ENCODE measurements at regions not wholly inside any gene's neighbourhood (a gene's known extent, or its start where the extent isn't known, plus 50 kb on each side); places are given as distances from the start of the nearest gene placed in this dataset.
"Not testable (repeated sequence)": the region's sequence is repeated elsewhere in the genome, so short reads cannot be mapped to it uniquely, and the experiment has no call there.

DNA sequence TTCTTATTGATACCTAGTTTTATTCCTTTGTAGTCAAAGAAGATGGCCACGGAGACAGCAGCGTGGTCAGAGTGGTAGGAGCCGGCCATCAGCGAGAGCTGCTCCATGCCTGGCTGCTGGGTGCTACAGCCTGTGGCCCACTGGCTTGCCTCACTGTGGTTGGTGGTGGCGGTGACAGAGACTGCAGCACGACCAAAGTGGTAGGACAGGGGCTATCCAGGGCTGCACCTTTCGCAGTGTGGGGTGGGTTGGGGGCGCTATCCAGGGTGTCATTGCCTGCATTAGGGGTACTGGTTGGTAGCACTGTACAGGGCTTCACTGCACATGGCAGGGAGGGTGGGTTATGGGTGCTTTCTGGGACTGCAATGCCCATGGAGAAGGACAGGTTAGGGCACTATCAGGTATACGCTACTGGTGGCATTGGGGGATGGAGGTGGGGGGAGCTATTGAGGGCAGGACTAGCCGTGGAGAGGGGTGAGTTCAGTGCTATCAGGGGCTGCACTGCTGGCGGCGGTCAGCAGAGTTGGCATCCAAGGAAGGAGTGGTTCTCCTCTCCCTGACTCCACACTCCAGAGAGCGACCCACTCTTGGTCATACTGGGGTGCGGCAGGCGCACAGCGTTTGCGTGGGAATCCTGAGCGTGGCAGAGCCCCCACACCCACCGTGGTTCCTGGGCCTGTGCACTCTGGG is 241.1 kb downstream of the GOLGA6L6 start:
- not testable (repeated sequence) for H3K36me3 ChIP-seq (ENCODE audit: insufficient read depth, low read length); FAIRE-seq
- H3K9me3 Mint-ChIP-seq (ENCODE audit: unreplicated experiment), result peaks cover 26% of the 10 kb centered on the region

DNA sequence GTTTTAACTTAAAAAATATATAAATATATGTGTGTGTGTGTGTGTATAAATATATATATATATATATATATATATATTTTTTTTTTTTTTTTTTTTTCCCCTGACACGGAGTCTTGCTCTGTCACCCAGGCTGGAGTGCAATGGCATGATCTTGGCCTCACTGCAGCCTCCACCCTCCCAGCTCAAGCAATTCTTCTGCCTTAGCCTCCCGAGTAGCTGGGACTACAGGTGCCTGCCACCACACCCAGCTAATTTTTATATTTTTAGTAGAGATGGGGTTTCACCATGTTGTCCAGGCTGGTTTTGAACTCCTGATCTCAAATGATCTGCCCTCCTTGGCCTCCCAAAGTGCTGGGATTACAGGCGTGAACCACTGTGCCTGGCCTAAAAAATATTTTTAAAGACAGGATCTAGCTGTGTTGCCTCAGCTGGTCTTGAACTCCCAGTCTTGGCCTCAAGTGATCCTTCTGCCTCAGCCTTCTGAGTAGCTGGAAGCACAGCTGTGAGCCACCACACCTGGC is 243.9 kb downstream of the GOLGA6L6 start:
- not testable (repeated sequence) for FAIRE-seq; H3K9ac ChIP-seq (ENCODE audit: low read length)

More for the DNA sequence above, 241.1 kb downstream of the GOLGA6L6 start:
- not testable (repeated sequence) for H2AFZ ChIP-seq (ENCODE audit: low read depth, low read length); H3K4me1 ChIP-seq (ENCODE audit: insufficient read depth, low read length); H3K4me1 Mint-ChIP-seq (ENCODE audit: low read depth, unreplicated experiment); H3K4me3 ChIP-seq (ENCODE audit: insufficient read depth, low read depth, low read length); H3K9ac ChIP-seq (ENCODE audit: low read length); H4K20me1 ChIP-seq (ENCODE audit: insufficient read depth, low read length); H3K27me3 ChIP-seq (ENCODE audit: insufficient read depth, low read length); H3K4me2 ChIP-seq (ENCODE audit: low read length); H3K36me3 Mint-ChIP-seq (ENCODE audit: low read depth, unreplicated experiment); H3K27ac ChIP-seq (ENCODE audit: low read depth, low read length); H3K4me3 Mint-ChIP-seq (ENCODE audit: unreplicated experiment); DNase-seq (ENCODE audit: low read depth); H3K27me3 Mint-ChIP-seq (ENCODE audit: low read depth, unreplicated experiment); H3K79me2 ChIP-seq (ENCODE audit: insufficient read depth, low read length); H3K27ac Mint-ChIP-seq (ENCODE audit: unreplicated experiment)
- peaks cover 26% of the 10 kb centered on the region for H3K9me3 ChIP-seq (ENCODE audit: insufficient read depth, low read depth, low read length)

DNA sequence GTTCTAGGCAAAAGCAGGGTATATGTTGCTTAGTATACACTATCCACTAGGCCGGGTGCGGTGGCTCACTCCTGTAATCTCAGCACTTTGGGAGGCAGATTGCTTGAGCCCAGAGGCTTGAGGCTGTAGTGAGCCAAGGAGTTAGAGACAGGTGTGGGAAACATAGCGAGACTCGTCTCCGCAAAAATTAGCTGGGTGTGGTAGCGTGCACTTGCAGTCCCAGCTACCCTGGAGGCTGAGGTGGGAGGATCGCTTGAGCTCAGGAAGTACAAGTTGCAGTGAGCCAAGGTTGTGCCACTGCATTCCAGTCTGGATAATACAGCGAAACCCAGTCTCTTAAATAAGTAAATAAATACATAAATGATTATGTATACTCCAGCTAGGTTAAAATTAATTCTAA is 245.3 kb downstream of the GOLGA6L6 start:
- not testable (repeated sequence) for H3K4me3 ChIP-seq (ENCODE audit: insufficient read depth, low read depth, low read length); H3K27ac Mint-ChIP-seq (ENCODE audit: unreplicated experiment); DNase-seq (ENCODE audit: low read depth); H3K27me3 ChIP-seq (ENCODE audit: insufficient read depth, low read length); H3K4me1 Mint-ChIP-seq (ENCODE audit: low read depth, unreplicated experiment); H3K27me3 Mint-ChIP-seq (ENCODE audit: low read depth, unreplicated experiment); H3K4me2 ChIP-seq (ENCODE audit: low read length); FAIRE-seq; H3K4me1 ChIP-seq (ENCODE audit: insufficient read depth, low read length); H3K9ac ChIP-seq (ENCODE audit: low read length); H3K36me3 Mint-ChIP-seq (ENCODE audit: low read depth, unreplicated experiment); H4K20me1 ChIP-seq (ENCODE audit: insufficient read depth, low read length); H3K36me3 ChIP-seq (ENCODE audit: insufficient read depth, low read length); H3K4me3 Mint-ChIP-seq (ENCODE audit: unreplicated experiment); H3K79me2 ChIP-seq (ENCODE audit: insufficient read depth, low read length); H3K27ac ChIP-seq (ENCODE audit: low read depth, low read length); H3K9me3 Mint-ChIP-seq (ENCODE audit: unreplicated experiment); H2AFZ ChIP-seq (ENCODE audit: low read depth, low read length)
- peaks cover 22% of the 10 kb centered on the region for H3K9me3 ChIP-seq (ENCODE audit: insufficient read depth, low read depth, low read length)

More for the DNA sequence above, 243.9 kb downstream of the GOLGA6L6 start:
- not testable (repeated sequence) for H3K4me3 ChIP-seq (ENCODE audit: insufficient read depth, low read depth, low read length); H3K4me3 Mint-ChIP-seq (ENCODE audit: unreplicated experiment); H3K36me3 ChIP-seq (ENCODE audit: insufficient read depth, low read length); H3K27me3 ChIP-seq (ENCODE audit: insufficient read depth, low read length); H3K36me3 Mint-ChIP-seq (ENCODE audit: low read depth, unreplicated experiment); H3K4me1 Mint-ChIP-seq (ENCODE audit: low read depth, unreplicated experiment); DNase-seq (ENCODE audit: low read depth); H4K20me1 ChIP-seq (ENCODE audit: insufficient read depth, low read length); H3K27me3 Mint-ChIP-seq (ENCODE audit: low read depth, unreplicated experiment); H3K79me2 ChIP-seq (ENCODE audit: insufficient read depth, low read length); H3K4me2 ChIP-seq (ENCODE audit: low read length); H3K4me1 ChIP-seq (ENCODE audit: insufficient read depth, low read length); H3K27ac ChIP-seq (ENCODE audit: low read depth, low read length); H2AFZ ChIP-seq (ENCODE audit: low read depth, low read length); H3K27ac Mint-ChIP-seq (ENCODE audit: unreplicated experiment)
- H3K9me3 Mint-ChIP-seq (ENCODE audit: unreplicated experiment), result peaks cover 13% of the 10 kb centered on the region
- H3K9me3 ChIP-seq (ENCODE audit: insufficient read depth, low read depth, low read length), result peaks cover 24% of the 10 kb centered on the region

DNA sequence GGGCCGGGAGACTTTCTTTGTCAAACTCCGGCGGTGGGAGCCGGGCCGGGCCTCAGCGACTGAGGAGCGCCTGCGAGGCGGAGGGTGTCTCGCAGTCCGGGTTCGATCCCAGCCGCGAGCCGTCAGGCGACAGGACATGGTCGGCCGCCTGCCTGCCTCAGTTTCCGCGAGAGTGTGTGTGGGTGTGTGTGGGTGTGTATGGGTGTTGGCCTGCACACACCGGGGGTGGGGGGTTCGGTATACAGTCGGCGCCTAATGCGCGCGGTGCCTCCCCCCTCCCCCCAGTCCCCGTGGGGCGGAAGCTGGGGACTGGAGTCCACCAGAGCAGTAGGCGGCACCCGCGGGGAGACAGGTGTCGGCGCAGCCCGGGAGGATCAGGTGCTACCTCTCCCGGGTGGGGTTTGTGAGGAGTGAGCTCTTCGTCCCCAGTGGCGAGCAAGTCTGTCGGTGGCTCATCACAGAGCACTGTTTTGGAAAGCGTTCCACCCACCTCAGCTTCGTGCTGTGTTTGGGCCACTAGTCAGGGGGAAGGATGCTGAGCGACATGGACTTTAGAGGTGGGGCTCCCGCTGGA is 246.3 kb downstream of the GOLGA6L6 start:
- Histone ChIP-seq H3K9ac (ENCODE audit: low read length) (no peak overlapping the region), H3K27ac (ENCODE audit: low read depth, low read length) (no peak overlapping the region), H3K79me2 (ENCODE audit: insufficient read depth, low read length) (no peaks in the 10 kb centered on the region), H3K9me3 (ENCODE audit: insufficient read depth, low read depth, low read length) (peaks cover 22% of the 10 kb centered on the region), H3K27me3 (ENCODE audit: insufficient read depth, low read length) (no peaks in the 10 kb centered on the region), H2AFZ (ENCODE audit: low read depth, low read length) (no peak overlapping the region), H3K4me3 (ENCODE audit: insufficient read depth, low read depth, low read length) (no peak overlapping the region), H3K4me2 (ENCODE audit: low read length) (no peak overlapping the region), H3K36me3 (ENCODE audit: insufficient read depth, low read length) (no peaks in the 10 kb centered on the region), H4K20me1 (ENCODE audit: insufficient read depth, low read length) (no peaks in the 10 kb centered on the region), H3K4me1 (ENCODE audit: insufficient read depth, low read length) (no peaks in the 10 kb centered on the region)
- Mint-ChIP-seq H3K4me1 (ENCODE audit: low read depth, unreplicated experiment) (no peaks in the 10 kb centered on the region), H3K36me3 (ENCODE audit: low read depth, unreplicated experiment) (no peaks in the 10 kb centered on the region), H3K27ac (ENCODE audit: unreplicated experiment) (no peak overlapping the region), H3K4me3 (ENCODE audit: unreplicated experiment) (no peak overlapping the region), H3K27me3 (ENCODE audit: low read depth, unreplicated experiment) (no peaks in the 10 kb centered on the region), H3K9me3 (ENCODE audit: unreplicated experiment) (no peaks in the 10 kb centered on the region)
- TF ChIP-seq, protein P1, sequence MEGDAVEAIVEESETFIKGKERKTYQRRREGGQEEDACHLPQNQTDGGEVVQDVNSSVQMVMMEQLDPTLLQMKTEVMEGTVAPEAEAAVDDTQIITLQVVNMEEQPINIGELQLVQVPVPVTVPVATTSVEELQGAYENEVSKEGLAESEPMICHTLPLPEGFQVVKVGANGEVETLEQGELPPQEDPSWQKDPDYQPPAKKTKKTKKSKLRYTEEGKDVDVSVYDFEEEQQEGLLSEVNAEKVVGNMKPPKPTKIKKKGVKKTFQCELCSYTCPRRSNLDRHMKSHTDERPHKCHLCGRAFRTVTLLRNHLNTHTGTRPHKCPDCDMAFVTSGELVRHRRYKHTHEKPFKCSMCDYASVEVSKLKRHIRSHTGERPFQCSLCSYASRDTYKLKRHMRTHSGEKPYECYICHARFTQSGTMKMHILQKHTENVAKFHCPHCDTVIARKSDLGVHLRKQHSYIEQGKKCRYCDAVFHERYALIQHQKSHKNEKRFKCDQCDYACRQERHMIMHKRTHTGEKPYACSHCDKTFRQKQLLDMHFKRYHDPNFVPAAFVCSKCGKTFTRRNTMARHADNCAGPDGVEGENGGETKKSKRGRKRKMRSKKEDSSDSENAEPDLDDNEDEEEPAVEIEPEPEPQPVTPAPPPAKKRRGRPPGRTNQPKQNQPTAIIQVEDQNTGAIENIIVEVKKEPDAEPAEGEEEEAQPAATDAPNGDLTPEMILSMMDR (IDR thresholded peaks at IDR 0.05; ENCODE audit: insufficient read depth, low read depth, low read length), result no peak
- no peak for TF ChIP-seq EZH2 (IDR thresholded peaks at IDR 0.05; ENCODE audit: insufficient read depth, low read length)
- FAIRE-seq (no peak), DNase-seq (ENCODE audit: low read depth) (no peak)
